K562 (cell line): ENCODE measurements at regions not wholly inside any gene's neighbourhood (a gene's known extent, or its start where the extent isn't known, plus 50 kb on each side); places are given as distances from the start of the nearest gene placed in this dataset.

Experiments
- BHLHE40 ChIP-seq: IDR thresholded peaks from 2 replicates; pipeline ENCODE4 v1.6.1; 2011; ENCODE audit warnings: low read length, improper control_type of control experiment
- CBX5 ChIP-seq: IDR thresholded peaks from 2 replicates; pipeline ENCODE4 v1.6.1; 2014; ENCODE audit warnings: low read depth, borderline replicate concordance
- CC2D1A ChIP-seq: fragments of 450-650 bp; IDR thresholded peaks from 2 replicates; pipeline ENCODE4 v1.6.1; 2017; ENCODE audit warnings: mild to moderate bottlenecking
- RAD21 ChIP-seq, 2 experiments: fragments of 250-450 bp in 1 of 2; fragments of 450-650 bp in 1 of 2; sonication (Bioruptor Pico) in 1 of 2; formaldehyde crosslinking in 1 of 2; IDR thresholded peaks in 1 of 2; conservative IDR thresholded peaks in 1 of 2; 2 replicates each; pipeline versions ENCODE4 v1.4.0 to v1.8.0; 2020 to 2022; ENCODE audit warnings: mild to moderate bottlenecking in 2 of 2, moderate library complexity in 1 of 2
- TF ChIP-seq, protein P1 (sequence below), 2 experiments: fragments of 450-650 bp; formaldehyde crosslinking in 1 of 2; IDR thresholded peaks; 2 replicates each; pipeline versions ENCODE4 v1.4.0 to v1.6.1; 2014 to 2020; ENCODE audit warnings: mild to moderate bottlenecking in 2 of 2, borderline replicate concordance in 1 of 2, low read depth in 1 of 2
- TF ChIP-seq, protein P2 (sequence below): fragments of 450-650 bp; IDR thresholded peaks from 2 replicates; pipeline ENCODE4 v1.6.1; 2016; ENCODE audit warnings: mild to moderate bottlenecking
- TF ChIP-seq, protein P3 (sequence below): fragments of 450-650 bp; IDR thresholded peaks from 2 replicates; pipeline ENCODE4 v1.6.1; 2016; ENCODE audit warnings: low read depth, mild to moderate bottlenecking, moderate library complexity

GRCh38 chr7:50229964-50230363, 74.6 kb upstream of the IKZF1 start (continued):
- TF ChIP-seq, protein P1, sequence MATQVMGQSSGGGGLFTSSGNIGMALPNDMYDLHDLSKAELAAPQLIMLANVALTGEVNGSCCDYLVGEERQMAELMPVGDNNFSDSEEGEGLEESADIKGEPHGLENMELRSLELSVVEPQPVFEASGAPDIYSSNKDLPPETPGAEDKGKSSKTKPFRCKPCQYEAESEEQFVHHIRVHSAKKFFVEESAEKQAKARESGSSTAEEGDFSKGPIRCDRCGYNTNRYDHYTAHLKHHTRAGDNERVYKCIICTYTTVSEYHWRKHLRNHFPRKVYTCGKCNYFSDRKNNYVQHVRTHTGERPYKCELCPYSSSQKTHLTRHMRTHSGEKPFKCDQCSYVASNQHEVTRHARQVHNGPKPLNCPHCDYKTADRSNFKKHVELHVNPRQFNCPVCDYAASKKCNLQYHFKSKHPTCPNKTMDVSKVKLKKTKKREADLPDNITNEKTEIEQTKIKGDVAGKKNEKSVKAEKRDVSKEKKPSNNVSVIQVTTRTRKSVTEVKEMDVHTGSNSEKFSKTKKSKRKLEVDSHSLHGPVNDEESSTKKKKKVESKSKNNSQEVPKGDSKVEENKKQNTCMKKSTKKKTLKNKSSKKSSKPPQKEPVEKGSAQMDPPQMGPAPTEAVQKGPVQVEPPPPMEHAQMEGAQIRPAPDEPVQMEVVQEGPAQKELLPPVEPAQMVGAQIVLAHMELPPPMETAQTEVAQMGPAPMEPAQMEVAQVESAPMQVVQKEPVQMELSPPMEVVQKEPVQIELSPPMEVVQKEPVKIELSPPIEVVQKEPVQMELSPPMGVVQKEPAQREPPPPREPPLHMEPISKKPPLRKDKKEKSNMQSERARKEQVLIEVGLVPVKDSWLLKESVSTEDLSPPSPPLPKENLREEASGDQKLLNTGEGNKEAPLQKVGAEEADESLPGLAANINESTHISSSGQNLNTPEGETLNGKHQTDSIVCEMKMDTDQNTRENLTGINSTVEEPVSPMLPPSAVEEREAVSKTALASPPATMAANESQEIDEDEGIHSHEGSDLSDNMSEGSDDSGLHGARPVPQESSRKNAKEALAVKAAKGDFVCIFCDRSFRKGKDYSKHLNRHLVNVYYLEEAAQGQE (IDR thresholded peaks at IDR 0.05; ENCODE audit: borderline replicate concordance): peak; percentile 8; the same call in 1 of the 2 replicates
- TF ChIP-seq, protein P1 (CRISPR knock-in tag; IDR thresholded peaks at IDR 0.05; ENCODE audit: low read depth): no peak
- TF ChIP-seq BHLHE40 (no peak), CBX5 (0 out of 2 replicates have a peak, but pooled peaks have one; percentile 50), CC2D1A (peak; percentile 31; the same call in 1 of the 2 replicates), RAD21 (CRISPR knock-in tag; conservative IDR thresholded peaks at IDR 0.05 in 1 of 2, IDR thresholded peaks at IDR 0.05 in 1 of 2) (peak; percentile 33 to 74; a peak in 3 of 4 replicates)
- TF ChIP-seq, protein P2, sequence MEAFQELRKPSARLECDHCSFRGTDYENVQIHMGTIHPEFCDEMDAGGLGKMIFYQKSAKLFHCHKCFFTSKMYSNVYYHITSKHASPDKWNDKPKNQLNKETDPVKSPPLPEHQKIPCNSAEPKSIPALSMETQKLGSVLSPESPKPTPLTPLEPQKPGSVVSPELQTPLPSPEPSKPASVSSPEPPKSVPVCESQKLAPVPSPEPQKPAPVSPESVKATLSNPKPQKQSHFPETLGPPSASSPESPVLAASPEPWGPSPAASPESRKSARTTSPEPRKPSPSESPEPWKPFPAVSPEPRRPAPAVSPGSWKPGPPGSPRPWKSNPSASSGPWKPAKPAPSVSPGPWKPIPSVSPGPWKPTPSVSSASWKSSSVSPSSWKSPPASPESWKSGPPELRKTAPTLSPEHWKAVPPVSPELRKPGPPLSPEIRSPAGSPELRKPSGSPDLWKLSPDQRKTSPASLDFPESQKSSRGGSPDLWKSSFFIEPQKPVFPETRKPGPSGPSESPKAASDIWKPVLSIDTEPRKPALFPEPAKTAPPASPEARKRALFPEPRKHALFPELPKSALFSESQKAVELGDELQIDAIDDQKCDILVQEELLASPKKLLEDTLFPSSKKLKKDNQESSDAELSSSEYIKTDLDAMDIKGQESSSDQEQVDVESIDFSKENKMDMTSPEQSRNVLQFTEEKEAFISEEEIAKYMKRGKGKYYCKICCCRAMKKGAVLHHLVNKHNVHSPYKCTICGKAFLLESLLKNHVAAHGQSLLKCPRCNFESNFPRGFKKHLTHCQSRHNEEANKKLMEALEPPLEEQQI: peak; percentile 39; the same call in 1 of the 2 replicates
- TF ChIP-seq, protein P3, sequence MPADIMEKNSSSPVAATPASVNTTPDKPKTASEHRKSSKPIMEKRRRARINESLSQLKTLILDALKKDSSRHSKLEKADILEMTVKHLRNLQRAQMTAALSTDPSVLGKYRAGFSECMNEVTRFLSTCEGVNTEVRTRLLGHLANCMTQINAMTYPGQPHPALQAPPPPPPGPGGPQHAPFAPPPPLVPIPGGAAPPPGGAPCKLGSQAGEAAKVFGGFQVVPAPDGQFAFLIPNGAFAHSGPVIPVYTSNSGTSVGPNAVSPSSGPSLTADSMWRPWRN: no peak
